ENCODE measurements at regions not wholly inside any gene's neighbourhood (a gene's known extent, or its start where the extent isn't known, plus 50 kb on each side); places are given as distances from the start of the nearest gene placed in this dataset.

GRCh38 chr7:68807666-68808065 lies 790.6 kb upstream of the AUTS2 start:
- TF ChIP-seq EP300 (IDR thresholded peaks at IDR 0.05) (no peak), POLR2A (IDR thresholded peaks at IDR 0.05) (no peak), CTCF (IDR thresholded peaks at IDR 0.05) (no peak)
